ENCODE measurements at regions not wholly inside any gene's neighbourhood (a gene's known extent, or its start where the extent isn't known, plus 50 kb on each side); places are given as distances from the start of the nearest gene placed in this dataset.

- Histone ChIP-seq H3K4me3 (ENCODE audit: low read depth, low read length) (no peak overlapping the region), H3K36me3 (ENCODE audit: control insufficient read depth, insufficient read depth, low read length) (no peaks in the 10 kb centered on the region), H3K4me1 (ENCODE audit: control insufficient read depth, insufficient read depth, low read length, poor library complexity, severe bottlenecking) (no peaks in the 10 kb centered on the region), H3K27ac (ENCODE audit: insufficient read depth, low read length, poor library complexity, severe bottlenecking) (no peak overlapping the region), H3K9me3 (ENCODE audit: control insufficient read depth in 2 of 2, low read length in 2 of 2) (peaks cover 0 to 16% of the 10 kb centered on the region in 2 experiments), H3K27me3 (ENCODE audit: control insufficient read depth, insufficient read depth, low read length) (no peaks in the 10 kb centered on the region)
- Mint-ChIP-seq H3K4me3 (no peak overlapping the region), H3K4me1 (no peaks in the 10 kb centered on the region), H3K36me3 (no peaks in the 10 kb centered on the region), H3K9me3 (peaks cover 2 to 28% (median 10%) of the 10 kb centered on the region in 7 donors), H3K27me3 (no peaks in the 10 kb centered on the region), H3K27ac (no peak overlapping the region)
- ATAC-seq (ENCODE audit: low read depth in 2 of 2): no peak
- no peak for DNase-seq
Measured at GRCh38 chr12:126617312-126617711, 1552.1 kb downstream of the AACS start.

DNA sequence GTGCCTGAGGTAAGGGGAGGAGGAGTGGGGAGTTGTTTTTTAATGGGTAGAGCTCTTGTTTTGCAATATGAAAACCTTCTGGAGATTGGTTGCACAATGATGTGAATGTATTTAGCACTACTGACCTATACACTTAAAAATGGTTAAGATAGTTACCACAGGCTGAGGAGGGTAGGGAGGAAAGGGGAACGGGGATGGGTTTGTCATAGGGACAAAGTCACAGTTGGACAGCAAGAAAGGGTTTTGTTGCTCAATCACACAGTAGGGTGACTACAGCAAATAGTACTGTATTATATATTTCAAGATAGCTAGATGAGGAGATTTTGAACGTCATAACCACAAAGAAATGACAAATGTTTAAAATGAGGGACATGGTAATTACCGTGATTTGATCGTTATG is 1562.4 kb downstream of the AACS start:
- no peak overlapping the region for H3K4me3 Mint-ChIP-seq
- Histone ChIP-seq H3K27me3 (ENCODE audit: control insufficient read depth, insufficient read depth, low read length) (no peaks in the 10 kb centered on the region), H3K9me3 (ENCODE audit: control insufficient read depth in 2 of 2, low read length in 2 of 2) (no peaks in the 10 kb centered on the region), H3K4me3 (ENCODE audit: low read depth, low read length) (no peak overlapping the region), H3K27ac (ENCODE audit: insufficient read depth, low read length, poor library complexity, severe bottlenecking) (no peak overlapping the region), H3K4me1 (ENCODE audit: control insufficient read depth, insufficient read depth, low read length, poor library complexity, severe bottlenecking) (no peaks in the 10 kb centered on the region), H3K36me3 (ENCODE audit: control insufficient read depth, insufficient read depth, low read length) (no peaks in the 10 kb centered on the region)
- no peak overlapping the region for H3K27ac Mint-ChIP-seq
- H3K9me3 Mint-ChIP-seq: peaks cover 0 to 7% (median 5%) of the 10 kb centered on the region in 7 donors
- H3K27me3 Mint-ChIP-seq: no peaks in the 10 kb centered on the region
- H3K4me1 Mint-ChIP-seq: no peaks in the 10 kb centered on the region
- no peaks in the 10 kb centered on the region for H3K36me3 Mint-ChIP-seq
- no peak for DNase-seq
- no peak for ATAC-seq (ENCODE audit: low read depth in 2 of 2)

GRCh38 chr12:126636821-126637220 is 1571.6 kb downstream of the AACS start:
- Mint-ChIP-seq H3K4me3 (no peak overlapping the region), H3K9me3 (peaks cover 0 to 26% (median 7%) of the 10 kb centered on the region in 7 donors), H3K36me3 (no peaks in the 10 kb centered on the region), H3K27ac (no peak overlapping the region), H3K4me1 (no peaks in the 10 kb centered on the region), H3K27me3 (no peaks in the 10 kb centered on the region)
- no peaks in the 10 kb centered on the region for H3K36me3 ChIP-seq (ENCODE audit: control insufficient read depth, insufficient read depth, low read length)
- DNase-seq: no peak
- no peaks in the 10 kb centered on the region for H3K9me3 ChIP-seq (ENCODE audit: control insufficient read depth in 2 of 2, low read length in 2 of 2)
- ATAC-seq (ENCODE audit: low read depth in 2 of 2): no peak
- no peaks in the 10 kb centered on the region for H3K4me1 ChIP-seq (ENCODE audit: control insufficient read depth, insufficient read depth, low read length, poor library complexity, severe bottlenecking)
- no peaks in the 10 kb centered on the region for H3K27me3 ChIP-seq (ENCODE audit: control insufficient read depth, insufficient read depth, low read length)
- H3K27ac ChIP-seq (ENCODE audit: insufficient read depth, low read length, poor library complexity, severe bottlenecking): no peak overlapping the region
- H3K4me3 ChIP-seq (ENCODE audit: low read depth, low read length): no peak overlapping the region

DNA sequence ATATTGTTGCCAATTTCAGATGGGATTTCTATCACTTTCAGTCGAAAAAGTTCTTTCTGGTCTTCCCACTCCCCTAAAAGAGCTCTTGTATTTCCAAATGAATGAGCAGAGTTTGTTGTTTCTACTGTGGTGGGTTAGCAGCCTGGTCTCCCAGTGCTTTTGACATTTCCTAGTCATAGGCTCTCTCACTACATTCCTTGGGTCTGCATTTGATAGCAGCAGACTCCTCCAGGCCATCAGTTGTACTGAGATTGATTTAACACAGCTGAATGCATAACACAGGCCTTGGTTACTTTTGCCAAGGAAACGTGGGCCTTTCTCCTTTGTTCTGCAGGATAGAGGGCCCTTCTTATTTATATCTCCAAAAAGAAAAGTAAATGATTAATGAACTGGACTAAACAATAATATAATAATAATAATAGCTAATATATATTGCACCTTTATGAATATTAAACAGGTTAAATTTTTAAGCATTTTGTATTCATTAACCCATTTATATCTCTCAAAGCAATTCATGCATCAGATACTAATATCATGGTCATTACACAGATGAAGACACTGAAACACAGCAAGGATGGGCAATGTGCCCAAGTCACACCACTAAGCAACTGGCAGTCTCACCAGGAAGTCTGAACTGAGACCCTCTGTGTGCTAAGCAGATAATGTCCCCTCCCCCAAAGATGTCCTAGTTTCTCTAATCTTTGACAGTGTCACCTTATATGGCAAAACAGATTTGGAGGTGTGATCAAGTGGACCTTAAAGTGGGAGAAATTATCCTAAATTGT is 1579.2 kb downstream of the AACS start:
- Mint-ChIP-seq H3K4me1 (no peaks in the 10 kb centered on the region), H3K9me3 (peaks cover 0 to 16% (median 10%) of the 10 kb centered on the region in 7 donors), H3K36me3 (no peaks in the 10 kb centered on the region), H3K4me3 (no peak overlapping the region), H3K27me3 (no peaks in the 10 kb centered on the region), H3K27ac (no peak overlapping the region)
- Histone ChIP-seq H3K9me3 (ENCODE audit: control insufficient read depth in 2 of 2, low read length in 2 of 2) (no peaks in the 10 kb centered on the region), H3K4me1 (ENCODE audit: control insufficient read depth, insufficient read depth, low read length, poor library complexity, severe bottlenecking) (no peaks in the 10 kb centered on the region), H3K4me3 (ENCODE audit: low read depth, low read length) (no peak overlapping the region), H3K36me3 (ENCODE audit: control insufficient read depth, insufficient read depth, low read length) (no peaks in the 10 kb centered on the region), H3K27me3 (ENCODE audit: control insufficient read depth, insufficient read depth, low read length) (no peaks in the 10 kb centered on the region), H3K27ac (ENCODE audit: insufficient read depth, low read length, poor library complexity, severe bottlenecking) (no peak overlapping the region)
- ATAC-seq (ENCODE audit: low read depth in 2 of 2) (no peak), DNase-seq (no peak)

DNA sequence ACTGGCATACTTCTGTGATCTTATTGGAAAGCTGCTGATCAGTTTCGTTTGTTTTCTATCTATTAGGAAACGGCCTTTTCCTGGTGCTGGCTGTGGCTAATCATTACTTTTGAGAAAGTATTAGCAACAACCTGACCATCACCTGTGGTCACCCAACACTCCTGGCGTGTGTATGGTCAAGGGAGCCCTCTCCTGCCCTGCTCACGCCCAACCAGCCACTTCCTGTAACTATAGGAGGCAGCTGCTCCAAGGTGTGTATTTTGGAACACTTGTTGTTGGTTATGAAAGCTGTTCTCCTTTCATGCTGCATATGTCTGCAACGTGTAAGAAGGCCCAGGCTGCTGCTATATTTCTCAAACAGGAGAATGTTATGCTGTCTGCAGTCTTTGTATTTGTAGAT is 1582.8 kb downstream of the AACS start:
- Mint-ChIP-seq H3K27ac (no peak overlapping the region), H3K9me3 (peaks cover 0 to 11% (median 3%) of the 10 kb centered on the region in 7 donors), H3K27me3 (no peaks in the 10 kb centered on the region), H3K36me3 (no peaks in the 10 kb centered on the region), H3K4me1 (no peaks in the 10 kb centered on the region), H3K4me3 (no peak overlapping the region)
- DNase-seq (no peak), ATAC-seq (ENCODE audit: low read depth in 2 of 2) (no peak)
- H3K27ac ChIP-seq (ENCODE audit: insufficient read depth, low read length, poor library complexity, severe bottlenecking): no peak overlapping the region
- no peaks in the 10 kb centered on the region for H3K27me3 ChIP-seq (ENCODE audit: control insufficient read depth, insufficient read depth, low read length)
- H3K4me1 ChIP-seq (ENCODE audit: control insufficient read depth, insufficient read depth, low read length, poor library complexity, severe bottlenecking): no peaks in the 10 kb centered on the region
- no peaks in the 10 kb centered on the region for H3K36me3 ChIP-seq (ENCODE audit: control insufficient read depth, insufficient read depth, low read length)
- no peaks in the 10 kb centered on the region for H3K9me3 ChIP-seq (ENCODE audit: control insufficient read depth in 2 of 2, low read length in 2 of 2)
- H3K4me3 ChIP-seq (ENCODE audit: low read depth, low read length): no peak overlapping the region

DNA sequence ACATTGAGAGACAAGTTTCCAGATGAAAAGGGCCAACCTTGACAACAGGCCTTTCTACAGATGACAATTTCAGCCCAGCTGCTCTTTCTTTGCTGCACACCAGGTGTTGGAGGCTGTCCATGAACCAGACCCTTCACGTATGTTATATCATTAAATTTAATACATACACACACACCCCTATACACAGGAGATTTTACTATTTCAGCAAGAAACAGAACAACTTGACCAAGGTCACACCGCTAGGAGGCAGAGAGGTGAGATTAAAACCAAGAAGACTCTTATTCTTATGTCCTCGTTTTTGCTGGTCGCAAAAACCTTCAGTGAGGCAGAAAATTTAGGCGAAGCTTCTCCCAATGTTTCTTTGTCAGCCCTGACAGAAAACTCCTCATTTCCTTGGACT is 1585.9 kb downstream of the AACS start:
- Mint-ChIP-seq H3K4me1 (no peaks in the 10 kb centered on the region), H3K4me3 (no peak overlapping the region), H3K27me3 (no peaks in the 10 kb centered on the region), H3K36me3 (no peaks in the 10 kb centered on the region), H3K9me3 (peaks cover 0 to 7% (median 2%) of the 10 kb centered on the region in 7 donors), H3K27ac (no peak overlapping the region)
- H3K9me3 ChIP-seq (ENCODE audit: control insufficient read depth in 2 of 2, low read length in 2 of 2): no peaks in the 10 kb centered on the region
- no peak for ATAC-seq (ENCODE audit: low read depth in 2 of 2)
- no peaks in the 10 kb centered on the region for H3K27me3 ChIP-seq (ENCODE audit: control insufficient read depth, insufficient read depth, low read length)
- DNase-seq: no peak
- no peak overlapping the region for H3K27ac ChIP-seq (ENCODE audit: insufficient read depth, low read length, poor library complexity, severe bottlenecking)
- no peaks in the 10 kb centered on the region for H3K4me1 ChIP-seq (ENCODE audit: control insufficient read depth, insufficient read depth, low read length, poor library complexity, severe bottlenecking)
- no peak overlapping the region for H3K4me3 ChIP-seq (ENCODE audit: low read depth, low read length)
- H3K36me3 ChIP-seq (ENCODE audit: control insufficient read depth, insufficient read depth, low read length): no peaks in the 10 kb centered on the region

DNA sequence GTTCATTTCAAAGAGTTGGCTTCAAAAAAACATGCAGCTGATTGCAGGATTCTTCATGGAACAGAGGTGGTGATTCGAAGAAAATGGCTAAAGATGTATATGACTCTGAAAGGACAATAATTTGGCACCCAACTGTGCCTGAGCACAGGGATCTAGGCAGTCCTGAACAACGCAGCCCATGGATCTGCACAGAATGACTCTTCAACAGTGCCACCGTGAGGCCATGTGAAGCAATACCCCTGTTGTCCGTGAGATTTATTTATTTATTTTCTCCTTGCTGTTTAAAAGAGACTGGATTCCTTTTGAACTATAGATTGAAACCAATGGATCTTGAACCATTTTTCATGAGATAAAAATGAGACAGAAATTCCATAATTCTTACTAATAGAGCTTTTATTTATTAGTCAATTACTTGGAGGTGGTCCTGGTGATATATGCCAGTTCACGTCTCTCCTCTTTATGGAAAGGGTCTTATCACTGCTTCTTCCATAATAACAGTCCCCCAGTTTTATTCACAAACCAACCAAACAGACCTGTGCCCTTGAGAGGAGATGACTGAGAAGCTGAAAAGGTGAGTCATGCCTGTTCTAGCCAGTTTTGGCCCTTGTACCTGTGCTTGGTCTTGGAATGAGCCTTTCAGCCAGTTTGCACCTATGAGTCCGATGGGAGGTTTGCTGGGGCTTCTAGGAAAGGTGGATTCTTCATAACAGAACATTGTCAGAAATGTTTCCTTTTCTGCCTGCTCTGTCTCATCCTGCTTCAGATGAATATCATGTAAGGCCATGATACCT is 1598.3 kb downstream of the AACS start:
- Mint-ChIP-seq H3K9me3 (peaks cover 3 to 28% (median 12%) of the 10 kb centered on the region in 7 donors), H3K27ac (no peak overlapping the region), H3K36me3 (no peaks in the 10 kb centered on the region), H3K4me1 (no peaks in the 10 kb centered on the region), H3K4me3 (no peak overlapping the region), H3K27me3 (no peaks in the 10 kb centered on the region)
- Histone ChIP-seq H3K4me1 (ENCODE audit: control insufficient read depth, insufficient read depth, low read length, poor library complexity, severe bottlenecking) (no peaks in the 10 kb centered on the region), H3K27me3 (ENCODE audit: control insufficient read depth, insufficient read depth, low read length) (no peaks in the 10 kb centered on the region), H3K36me3 (ENCODE audit: control insufficient read depth, insufficient read depth, low read length) (no peaks in the 10 kb centered on the region), H3K4me3 (ENCODE audit: low read depth, low read length) (no peak overlapping the region), H3K9me3 (ENCODE audit: control insufficient read depth in 2 of 2, low read length in 2 of 2) (peaks cover 5 to 15% of the 10 kb centered on the region in 2 experiments), H3K27ac (ENCODE audit: insufficient read depth, low read length, poor library complexity, severe bottlenecking) (no peak overlapping the region)
- ATAC-seq (ENCODE audit: low read depth in 2 of 2) (no peak), DNase-seq (peak in 1 of 3 donors; percentile 1)
